CD4-positive, alpha-beta T cell treated with Interleukin-17A for 1 hour (primary cell): ENCODE measurements at regions not wholly inside any gene's neighbourhood (a gene's known extent, or its start where the extent isn't known, plus 50 kb on each side); places are given as distances from the start of the nearest gene placed in this dataset.
"Not testable (repeated sequence)": the region's sequence is repeated elsewhere in the genome, so short reads cannot be mapped to it uniquely, and the experiment has no call there.

ENCODE experiments used
- DNase-seq: peaks from one replicate; pipeline ENCODE4 v3.0.0-alpha.2; 2020

DNA sequence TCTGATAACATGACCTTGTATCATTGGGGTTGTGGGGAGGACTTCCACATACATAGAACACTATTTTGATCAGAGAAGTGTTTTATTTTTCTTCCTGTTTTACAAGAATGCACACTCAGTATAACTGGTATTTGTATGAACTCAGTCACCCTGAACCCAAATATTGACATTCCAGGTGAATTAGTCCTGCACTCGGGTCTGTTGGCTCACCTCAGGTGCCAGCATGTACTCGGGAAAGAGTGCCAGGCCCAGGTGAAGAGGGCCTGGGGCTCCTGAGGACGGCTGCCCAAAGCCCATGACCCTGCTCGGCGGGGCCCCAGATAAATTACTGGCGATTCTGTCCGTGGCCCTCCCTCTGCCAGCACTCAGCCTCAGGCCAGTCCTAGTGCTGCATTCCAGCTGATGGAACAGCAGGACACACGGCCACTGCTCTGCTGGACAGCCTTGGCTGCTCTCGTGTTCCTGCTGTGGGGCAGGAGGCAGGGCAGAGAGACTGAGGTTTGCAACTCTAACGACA, 75.4 kb upstream of the TMPRSS2 start:
- DNase-seq: no peak

DNA sequence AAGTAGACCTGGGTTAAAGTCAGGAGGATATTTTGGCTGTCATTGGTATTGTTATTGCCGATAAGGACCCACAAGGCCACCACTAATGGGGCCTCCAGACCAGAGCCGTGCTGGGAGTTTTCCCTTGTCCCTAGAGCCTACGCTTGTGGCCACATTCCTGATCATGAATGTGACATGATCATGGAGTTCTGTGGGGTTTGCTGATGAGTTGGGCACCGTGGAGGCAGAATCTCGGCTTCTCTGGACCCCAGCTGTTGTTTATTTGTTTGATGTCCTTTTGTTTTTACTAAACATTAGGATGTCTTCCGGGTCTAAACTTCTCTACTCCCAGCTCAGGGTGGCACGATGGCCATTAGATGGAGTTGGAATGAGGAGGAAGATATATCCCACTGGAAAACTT, 74.9 kb upstream of the TMPRSS2 start:
- DNase-seq: no peak

- DNase-seq: no peak
Observed at GRCh38 chr21:41582298-41582840, 74.4 kb upstream of the TMPRSS2 start.

GRCh38 chr21:41581592-41582228, 73.8 kb upstream of the TMPRSS2 start:
- DNase-seq: no peak

- no peak for DNase-seq
Observed at GRCh38 chr21:41580758-41581554, 73.0 kb upstream of the TMPRSS2 start.

DNA sequence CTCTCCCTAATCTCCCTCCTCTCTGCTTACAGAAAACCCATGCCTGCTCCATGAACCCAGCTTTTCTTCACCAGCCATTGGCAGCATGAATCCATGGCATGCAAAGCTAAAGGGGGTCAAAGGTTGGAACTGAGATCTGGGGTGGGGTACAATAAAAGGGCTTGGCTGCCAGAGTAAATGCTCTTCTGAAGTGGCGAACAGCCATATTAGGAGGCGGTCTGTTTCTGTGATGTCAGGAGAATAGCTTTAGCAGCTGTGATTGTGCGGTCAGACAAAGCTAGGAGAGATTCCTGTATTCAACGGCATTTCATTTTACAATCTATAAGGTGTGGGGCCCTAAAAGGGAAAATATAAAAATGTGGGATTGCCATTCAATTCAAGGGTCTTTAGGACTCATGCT, 71.7 kb upstream of the TMPRSS2 start:
- DNase-seq: no peak

- DNase-seq: no peak
Observed at GRCh38 chr21:41578716-41579115, 70.8 kb upstream of the TMPRSS2 start.

- no peak for DNase-seq
Observed at GRCh38 chr21:41578083-41578482, 70.1 kb upstream of the TMPRSS2 start.

DNA sequence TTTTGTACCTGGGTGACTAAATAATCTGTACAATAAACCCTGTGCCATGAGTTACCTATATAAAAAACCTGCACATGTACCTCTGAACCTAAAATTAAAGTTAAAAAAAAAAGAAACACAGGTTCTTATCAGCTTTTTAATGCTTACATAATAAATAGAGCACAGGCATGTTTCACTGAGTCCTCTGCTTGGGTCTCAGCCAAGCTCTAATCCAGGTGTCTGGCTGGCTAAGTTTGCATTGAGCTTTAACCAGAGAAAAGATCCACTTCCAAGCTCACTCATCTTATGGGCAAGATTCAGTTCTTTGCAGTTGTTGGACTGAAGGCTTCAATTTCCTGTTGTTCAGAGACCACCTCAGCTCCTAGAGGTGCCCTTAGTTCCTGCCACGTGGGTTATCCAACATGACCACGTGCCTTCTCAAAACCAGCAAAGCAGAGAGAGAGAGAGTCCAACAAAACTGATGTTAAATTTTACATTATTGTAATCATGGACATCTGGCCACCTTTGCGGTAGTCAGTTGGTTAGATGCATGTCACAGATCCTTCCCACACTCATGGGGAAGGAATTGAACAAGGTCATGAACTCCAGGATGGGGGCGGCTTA, 68.2 kb upstream of the TMPRSS2 start:
- no peak for DNase-seq

DNA sequence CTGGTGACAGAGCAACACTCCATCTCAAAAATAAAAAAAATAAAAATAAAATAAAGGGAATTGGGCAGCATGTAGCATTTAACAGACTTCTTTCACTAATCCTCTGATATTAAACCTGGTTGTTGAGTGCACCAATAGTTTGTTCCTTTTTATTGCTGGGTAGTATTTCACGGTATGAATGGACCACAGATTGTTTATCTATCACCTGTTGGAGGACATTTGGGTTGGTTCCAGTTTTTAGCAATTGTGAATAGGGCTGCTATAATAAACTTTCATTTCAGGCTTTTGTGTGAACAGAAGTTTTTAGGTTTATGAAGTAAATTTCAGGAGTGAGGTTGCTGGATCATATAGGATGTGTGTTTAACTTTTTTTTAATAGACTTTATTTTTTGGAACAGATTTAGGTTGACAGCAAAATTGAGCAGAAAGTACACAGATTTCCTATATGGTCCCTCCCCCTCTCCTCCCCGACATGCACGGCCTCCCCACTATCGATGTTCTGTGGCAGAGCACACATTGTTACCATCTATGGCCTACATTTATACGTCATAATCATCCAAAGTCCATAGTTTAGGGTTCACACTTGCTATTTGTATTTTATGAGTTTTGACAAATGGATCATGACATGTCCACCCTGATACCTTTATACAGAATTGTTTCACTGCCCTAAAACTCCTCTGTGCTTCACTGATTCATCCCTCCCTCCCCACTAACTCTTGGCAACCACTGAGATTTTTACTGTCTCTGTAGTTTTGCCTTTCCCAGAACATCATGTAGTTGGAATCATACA, 66.1 kb upstream of the TMPRSS2 start:
- no peak for DNase-seq

GRCh38 chr21:41571938-41572510, 64.1 kb upstream of the TMPRSS2 start:
- no peak for DNase-seq

- no peak for DNase-seq
Observed at GRCh38 chr21:41570791-41571355, 62.9 kb upstream of the TMPRSS2 start.

GRCh38 chr21:41568606-41569385, 60.8 kb upstream of the TMPRSS2 start:
- DNase-seq: no peak

DNA sequence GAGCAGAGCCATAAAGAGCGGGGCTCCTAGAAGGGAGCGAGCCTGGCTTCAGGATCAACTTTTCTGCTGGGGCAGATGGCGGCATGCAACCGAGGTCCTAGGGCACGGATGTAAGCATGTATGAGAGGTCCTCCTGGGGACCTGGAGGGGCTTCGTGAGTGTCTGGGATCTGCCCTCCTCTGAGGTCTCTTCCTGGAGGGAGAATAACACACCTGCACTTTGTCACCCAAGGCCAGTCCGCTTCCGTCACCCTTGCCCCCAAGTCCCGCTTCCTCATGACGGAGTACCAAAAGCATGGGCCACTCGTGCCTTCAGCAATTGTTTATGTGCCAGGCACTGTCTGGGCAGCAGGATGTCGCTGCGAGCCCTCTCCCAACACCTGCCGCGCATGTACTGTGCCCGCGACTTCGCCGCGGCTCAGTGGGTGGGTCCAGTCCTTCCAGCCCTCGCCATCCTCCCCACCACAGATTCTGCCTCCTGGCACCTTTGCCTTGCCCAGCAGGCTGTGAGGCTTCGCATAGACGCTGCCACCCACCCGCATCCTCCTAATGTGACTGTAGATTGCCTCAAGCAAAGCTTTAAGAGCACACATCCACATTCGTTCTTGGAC, 60.0 kb upstream of the TMPRSS2 start:
- DNase-seq: no peak

DNA sequence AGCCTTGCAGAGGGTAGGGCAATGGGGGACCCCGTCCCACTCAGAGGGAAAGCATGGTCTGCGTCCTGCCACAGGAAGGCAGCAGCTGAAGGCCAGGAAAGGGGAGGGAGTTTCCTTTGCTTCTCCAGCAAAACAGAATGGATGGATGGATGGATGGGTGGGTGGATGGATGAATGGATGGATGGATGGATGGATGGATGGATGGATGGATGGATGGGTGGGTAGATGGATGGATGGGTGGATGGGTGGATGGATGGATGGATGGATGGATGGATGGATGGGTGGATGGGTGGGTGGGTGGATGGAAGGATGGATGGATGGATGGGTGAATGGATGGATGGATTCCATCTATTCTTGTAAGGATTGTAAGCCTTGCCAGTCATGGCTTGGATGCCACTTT, 59.3 kb upstream of the TMPRSS2 start:
- not testable (repeated sequence) for DNase-seq

DNA sequence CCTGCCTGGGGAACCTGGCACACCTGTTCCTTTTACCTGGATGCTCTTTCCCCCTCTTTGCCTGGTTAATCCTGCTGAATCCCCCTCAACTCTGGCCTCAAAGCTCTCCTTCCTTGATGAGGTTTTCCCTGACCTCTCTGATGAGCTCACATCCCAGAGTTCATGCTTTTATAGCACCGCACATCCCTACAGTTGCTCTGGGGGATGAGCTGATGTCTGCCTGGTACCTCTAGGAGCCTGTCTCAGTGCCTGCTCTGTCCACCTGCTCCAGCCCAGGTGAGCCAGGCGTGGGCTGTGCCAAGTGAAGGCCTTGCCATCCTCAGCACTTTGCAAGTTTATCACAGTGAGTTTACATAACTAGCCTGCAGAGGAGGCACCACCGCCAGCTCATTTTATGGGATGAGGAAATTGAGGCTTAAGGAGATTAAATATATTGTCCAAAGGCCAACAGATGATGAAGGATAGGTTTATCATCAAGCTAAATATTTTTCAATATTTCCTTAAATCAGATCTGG, 58.6 kb upstream of the TMPRSS2 start:
- DNase-seq: no peak

GRCh38 chr21:41565550-41565949, 57.6 kb upstream of the TMPRSS2 start:
- DNase-seq: no peak

DNA sequence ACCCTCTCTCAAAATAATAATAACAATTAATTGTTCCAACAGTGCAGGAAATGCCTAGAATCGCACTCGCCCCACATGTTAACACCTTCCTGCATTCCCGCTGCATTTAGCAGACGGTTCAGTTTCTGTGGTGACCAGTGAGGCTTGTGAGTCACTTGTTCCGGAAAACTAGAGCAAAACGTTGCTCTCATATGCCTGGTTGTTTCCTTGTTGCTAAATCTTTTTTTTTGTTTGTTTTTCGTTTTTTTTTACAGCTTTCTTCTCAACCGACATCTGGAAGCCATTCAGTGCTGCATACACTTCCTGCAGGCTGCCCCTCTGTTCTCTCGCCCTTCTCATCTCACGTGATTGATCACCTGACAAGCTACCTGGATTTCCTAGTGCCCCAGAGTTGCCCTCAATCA, 56.9 kb upstream of the TMPRSS2 start:
- no peak for DNase-seq

DNA sequence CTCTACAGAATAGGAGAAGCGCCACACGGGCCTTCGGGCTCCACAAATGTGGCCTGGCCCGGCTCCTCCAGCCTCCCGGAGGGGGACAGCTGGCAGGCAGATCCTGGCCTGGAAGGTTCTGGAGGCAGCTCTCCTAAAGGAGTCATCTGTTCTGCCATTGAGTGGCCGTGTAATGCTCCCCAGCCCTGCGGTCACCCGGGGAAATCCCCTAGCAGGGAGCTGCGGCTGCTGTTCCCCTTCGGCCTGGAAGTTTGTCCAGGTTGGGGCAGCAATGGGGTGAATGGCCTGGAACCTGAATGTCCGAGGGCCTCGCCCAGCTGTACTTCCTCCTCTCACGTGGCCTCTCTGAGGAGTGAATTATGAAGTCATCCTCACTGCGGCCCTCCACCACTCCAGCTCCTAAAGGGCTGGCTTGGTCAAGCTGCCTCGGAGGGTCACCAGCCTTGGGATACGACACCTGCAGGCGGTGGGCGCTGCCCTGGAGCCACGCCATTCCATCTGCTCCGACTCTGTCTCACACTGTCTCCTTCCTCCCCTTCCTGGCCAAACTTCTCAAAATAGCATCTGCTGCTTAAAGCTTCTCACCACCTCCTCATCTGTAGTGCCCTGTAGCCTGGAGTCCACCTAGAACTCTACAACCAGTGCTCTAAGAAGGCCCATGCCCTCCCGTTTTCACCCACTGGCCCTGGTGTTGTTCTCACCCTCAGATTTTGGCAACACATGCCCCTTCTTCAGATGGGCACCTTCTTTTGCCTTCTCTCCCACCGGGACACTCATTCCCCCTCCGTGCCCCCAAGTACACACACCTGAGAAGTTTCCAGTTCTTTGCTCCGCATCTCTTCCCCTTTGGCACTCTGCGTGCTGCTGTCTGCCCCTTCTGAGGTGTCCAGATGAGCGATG, 54.4 kb upstream of the TMPRSS2 start:
- no peak for DNase-seq

DNA sequence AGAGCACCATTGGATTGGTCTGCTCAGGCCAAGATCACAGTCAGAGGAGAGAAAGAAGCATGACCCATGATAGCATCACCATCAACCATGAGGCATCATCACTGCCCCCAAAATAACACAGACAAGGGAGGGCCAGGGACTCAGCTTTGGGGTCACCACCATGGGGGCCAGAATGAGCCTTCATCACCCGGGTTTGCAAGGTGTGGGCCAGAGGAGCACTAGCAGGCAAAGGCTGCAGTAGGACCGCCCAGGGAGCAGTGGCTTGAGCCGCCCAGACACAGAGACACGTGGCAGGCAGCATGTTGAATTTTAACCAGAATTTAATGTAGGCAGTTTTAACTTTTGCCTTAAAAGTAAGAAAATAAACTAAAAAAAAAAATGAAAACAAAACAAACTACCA, 53.7 kb upstream of the TMPRSS2 start:
- DNase-seq: no peak
